ENCODE measurements at regions not wholly inside any gene's neighbourhood (a gene's known extent, or its start where the extent isn't known, plus 50 kb on each side); places are given as distances from the start of the nearest gene placed in this dataset.

GRCh38 chr21:38175306-38175705 lies 81.5 kb upstream of the KCNJ15 start:
- no peak for DNase-seq
- intact Hi-C loops (cut with DNase I) = no loop called here

DNA sequence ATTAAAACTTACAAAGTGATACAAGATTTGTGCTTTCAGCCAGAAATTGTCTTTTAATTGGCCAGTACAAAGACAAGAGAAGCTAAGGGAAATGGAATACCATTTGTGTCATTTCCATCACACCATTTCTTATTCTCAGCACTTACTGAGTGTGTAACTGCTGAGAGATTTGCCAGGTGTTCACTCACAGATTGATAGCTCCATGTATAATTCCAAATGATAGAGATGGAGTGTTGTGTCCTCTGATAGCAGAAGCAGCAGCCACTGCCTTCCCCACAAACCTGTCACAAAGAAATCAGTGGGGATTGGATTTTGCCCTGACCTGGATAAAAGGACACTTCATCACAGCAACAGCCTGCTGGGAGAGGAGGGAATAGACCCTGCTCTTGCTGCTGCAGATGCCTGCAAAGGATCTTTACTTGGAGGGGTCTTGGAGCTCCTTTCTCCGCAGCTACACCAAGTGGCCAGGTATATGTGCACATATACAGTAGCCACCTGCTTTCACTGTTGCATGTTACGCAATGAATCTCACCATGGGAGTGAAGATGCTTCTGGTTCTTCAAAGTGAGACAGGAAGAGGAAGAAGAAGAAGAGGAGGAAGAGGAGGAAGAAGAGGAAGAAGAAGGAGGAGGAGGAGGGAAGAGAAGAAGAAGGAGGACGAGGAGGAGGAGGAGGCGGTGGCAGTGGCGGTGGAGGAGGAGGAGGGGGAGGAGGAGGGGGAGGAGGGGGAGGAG lies 78.7 kb upstream of the KCNJ15 start:
- intact Hi-C loops (cut with DNase I) = no loop called here
- DNase-seq = no peak

- intact Hi-C loops (cut with DNase I) = no loop called here
- DNase-seq = no peak
Observed at GRCh38 chr21:38178653-38179470, 77.9 kb upstream of the KCNJ15 start.

DNA sequence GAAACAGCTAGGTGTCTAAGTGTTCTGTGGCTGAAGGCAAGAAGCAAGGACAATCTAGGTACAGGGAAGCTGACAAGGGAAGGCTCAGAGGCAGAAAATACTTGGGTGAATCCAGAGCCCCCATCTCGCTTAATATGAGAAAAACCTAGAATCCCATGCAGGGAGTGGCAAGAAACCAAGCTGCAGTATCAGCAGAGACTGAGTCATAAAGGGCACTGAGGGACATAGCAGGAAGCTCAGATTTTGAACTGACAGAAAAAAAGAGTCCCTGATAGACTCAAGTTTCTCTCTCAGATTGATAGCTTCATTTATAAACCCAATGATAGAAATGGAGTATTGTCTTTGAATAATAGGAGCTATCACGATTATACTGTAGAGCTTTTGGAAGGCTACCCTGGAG lies 77.3 kb upstream of the KCNJ15 start:
- intact Hi-C loops (cut with DNase I) = no loop called here
- DNase-seq = no peak

DNA sequence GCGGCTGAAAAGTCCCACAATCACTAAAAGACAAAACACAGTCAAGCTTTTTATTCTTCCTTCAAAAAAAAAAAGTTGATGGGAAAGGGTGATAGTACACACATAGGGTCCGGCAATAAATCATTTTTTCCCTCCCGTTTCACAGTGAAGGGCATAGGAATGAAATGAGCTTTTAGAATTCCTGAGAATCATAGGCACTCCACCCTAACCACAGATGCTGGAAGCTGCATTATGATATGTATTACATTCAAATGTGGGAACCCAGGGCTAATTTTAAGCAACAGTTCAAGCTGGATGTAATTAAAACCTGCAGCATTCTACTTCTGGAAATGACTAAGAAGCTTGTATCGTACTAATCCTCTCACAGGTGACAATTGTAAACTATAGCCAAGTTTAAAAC lies 75.7 kb upstream of the KCNJ15 start:
- intact Hi-C loops (cut with DNase I) = no loop called here
- DNase-seq = no peak

GRCh38 chr21:38182370-38182985 lies 74.3 kb upstream of the KCNJ15 start:
- intact Hi-C loops (cut with DNase I) = no loop called here
- no peak for DNase-seq

- intact Hi-C loops (cut with DNase I) = no loop called here
- DNase-seq = no peak
Observed at GRCh38 chr21:38183961-38184360, 72.8 kb upstream of the KCNJ15 start.

- intact Hi-C loops (cut with DNase I) = no loop called here
- DNase-seq = no peak
Observed at GRCh38 chr21:38186661-38187270, 70.0 kb upstream of the KCNJ15 start.

GRCh38 chr21:38188037-38188436 lies 68.8 kb upstream of the KCNJ15 start:
- intact Hi-C loops (cut with DNase I) = no loop called here
- DNase-seq = no peak

- intact Hi-C loops (cut with DNase I) = no loop called here
- DNase-seq = no peak
Observed at GRCh38 chr21:38196036-38196435, 60.8 kb upstream of the KCNJ15 start.

DNA sequence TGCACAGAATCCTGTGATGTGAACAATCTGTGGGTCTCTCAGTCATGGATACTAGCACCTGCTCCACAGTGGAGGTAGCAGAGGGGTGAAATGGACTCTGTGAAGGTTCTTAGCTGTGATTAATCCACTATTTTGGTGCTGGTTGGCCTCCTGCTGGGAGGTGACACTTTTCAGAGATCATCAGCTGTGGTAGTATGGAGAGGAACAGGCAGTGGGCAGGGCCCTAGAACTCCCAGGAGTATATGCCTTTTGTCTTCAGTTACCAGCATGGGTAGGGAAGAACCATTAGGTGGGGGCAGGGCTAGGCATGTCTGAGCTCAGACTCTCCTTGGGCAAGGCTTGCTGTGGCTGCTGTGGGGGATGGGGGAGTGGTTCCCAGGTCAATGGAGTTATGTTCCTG lies 54.0 kb upstream of the KCNJ15 start:
- DNase-seq = no peak
- intact Hi-C loops (cut with DNase I) = no loop called here

GRCh38 chr21:38203229-38203628 lies 53.6 kb upstream of the KCNJ15 start:
- intact Hi-C loops (cut with DNase I) = no loop called here

DNA sequence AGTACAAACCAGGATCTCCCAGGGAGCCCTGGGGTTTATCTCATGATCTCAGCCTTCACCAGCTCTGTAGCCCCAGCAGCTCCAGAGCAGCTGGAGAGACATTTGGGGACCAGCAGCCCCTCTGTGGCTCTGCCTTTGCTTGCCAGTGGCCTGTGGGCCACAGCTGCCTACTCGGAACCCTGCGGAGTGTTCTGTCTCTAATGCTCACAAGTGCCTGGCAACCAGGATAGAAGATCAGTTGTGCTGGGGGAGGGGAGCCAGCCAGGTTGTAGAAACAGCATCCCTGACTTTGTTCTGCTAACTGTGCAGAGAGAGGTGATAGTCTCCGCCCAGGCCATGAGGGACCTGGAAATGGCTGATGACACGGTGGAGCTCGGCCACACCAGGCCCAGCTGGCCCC lies 50.9 kb upstream of the KCNJ15 start:
- intact Hi-C loops (cut with DNase I) = no loop called here
- DNase-seq = no peak

More at GRCh38 chr21:38203229-38203628, 53.6 kb upstream of the KCNJ15 start:
- no peak for DNase-seq

GRCh38 chr21:38206646-38207045 lies 50.1 kb upstream of the KCNJ15 start:
- no peak for DNase-seq
- intact Hi-C loops (cut with DNase I) = no loop called here

Measured in head of caudate nucleus (tissue), 42 donors.